Muscle layer of colon (tissue), 2 donors: ENCODE measurements at regions not wholly inside any gene's neighbourhood (a gene's known extent, or its start where the extent isn't known, plus 50 kb on each side); places are given as distances from the start of the nearest gene placed in this dataset.
"Not testable (repeated sequence)": the region's sequence is repeated elsewhere in the genome, so short reads cannot be mapped to it uniquely, and the experiment has no call there.

Experiments used
- H3K27ac ChIP-seq: one replicate; pipeline ENCODE4 v1.7.0; 2013; ENCODE audit warnings: low read depth, mild to moderate bottlenecking, low read length, moderate library complexity
- H3K27me3 ChIP-seq, 2 donors: one replicate each; pipeline ENCODE4 v1.7.0; 2013; ENCODE audit warnings: low read length in 2 of 2, mild to moderate bottlenecking in 2 of 2; ENCODE audit not compliant: insufficient read depth in 2 of 2, control insufficient read depth in 1 of 2
- H3K36me3 ChIP-seq: one replicate; pipeline ENCODE4 v1.7.0; 2013; ENCODE audit warnings: mild to moderate bottlenecking, low read length; ENCODE audit not compliant: insufficient read depth
- H3K4me1 ChIP-seq: one replicate; pipeline ENCODE4 v1.7.0; 2013; ENCODE audit warnings: mild to moderate bottlenecking, low read length; ENCODE audit not compliant: insufficient read depth
- H3K4me3 ChIP-seq, 2 donors: one replicate each; pipeline ENCODE4 v1.7.0; 2013; ENCODE audit warnings: low read length in 2 of 2, low read depth in 1 of 2, mild to moderate bottlenecking in 1 of 2, moderate library complexity in 1 of 2
- H3K9ac ChIP-seq: one replicate; pipeline ENCODE4 v1.7.0; 2013; ENCODE audit warnings: low read length
- H3K9me3 ChIP-seq: one replicate; pipeline ENCODE4 v1.7.0; 2013; ENCODE audit warnings: mild to moderate bottlenecking, low read length
- donor health status: abdominal sarcoma.
- donor health status: Adenocarcinoma of cecum.

- Histone ChIP-seq H3K27ac (no peak overlapping the region), H3K4me1 (no peaks in the 10 kb centered on the region), H3K36me3 (no peaks in the 10 kb centered on the region), H3K9me3 (no peaks in the 10 kb centered on the region), H3K9ac (no peak overlapping the region), H3K4me3 (no peak overlapping the region), H3K27me3 (no peaks in the 10 kb centered on the region)
These were observed 360.5 kb upstream of the SLC7A11 start for GRCh38 chr4:138602664-138603063.

- Histone ChIP-seq H3K27me3 (no peaks in the 10 kb centered on the region), H3K27ac (no peak overlapping the region), H3K4me1 (peaks cover 14% of the 10 kb centered on the region), H3K36me3 (no peaks in the 10 kb centered on the region), H3K9ac (no peak overlapping the region), H3K4me3 (no peak overlapping the region), H3K9me3 (no peaks in the 10 kb centered on the region)
These were observed 357.8 kb upstream of the SLC7A11 start for GRCh38 chr4:138599965-138600364.

GRCh38 chr4:138598226-138598625, 356.1 kb upstream of the SLC7A11 start:
- no peaks in the 10 kb centered on the region for H3K9me3 ChIP-seq
- H3K27me3 ChIP-seq: no peaks in the 10 kb centered on the region
- H3K9ac ChIP-seq: no peak overlapping the region
- peaks cover 14% of the 10 kb centered on the region for H3K4me1 ChIP-seq
- H3K4me3 ChIP-seq: no peak overlapping the region
- H3K36me3 ChIP-seq: no peaks in the 10 kb centered on the region
- no peak overlapping the region for H3K27ac ChIP-seq

- Histone ChIP-seq H3K27me3 (no peaks in the 10 kb centered on the region), H3K4me3 (no peak overlapping the region), H3K36me3 (no peaks in the 10 kb centered on the region), H3K9me3 (no peaks in the 10 kb centered on the region), H3K27ac (no peak overlapping the region), H3K9ac (no peak overlapping the region), H3K4me1 (peaks cover 14% of the 10 kb centered on the region)
These were observed 354.7 kb upstream of the SLC7A11 start for GRCh38 chr4:138596896-138597295.

GRCh38 chr4:138595731-138596460, 353.7 kb upstream of the SLC7A11 start:
- H3K36me3 ChIP-seq: no peaks in the 10 kb centered on the region
- H3K27me3 ChIP-seq: no peaks in the 10 kb centered on the region
- no peak overlapping the region for H3K27ac ChIP-seq
- no peak overlapping the region for H3K4me3 ChIP-seq
- no peak overlapping the region for H3K9ac ChIP-seq
- peaks cover 14% of the 10 kb centered on the region for H3K4me1 ChIP-seq
- no peaks in the 10 kb centered on the region for H3K9me3 ChIP-seq

- H3K4me1 ChIP-seq: peaks cover 14% of the 10 kb centered on the region
- H3K27ac ChIP-seq: no peak overlapping the region
These were observed 353.0 kb upstream of the SLC7A11 start for GRCh38 chr4:138595171-138595570.

GRCh38 chr4:138592796-138593195, 350.6 kb upstream of the SLC7A11 start:
- H3K4me3 ChIP-seq: no peak overlapping the region
- peaks cover 14% of the 10 kb centered on the region for H3K4me1 ChIP-seq
- no peaks in the 10 kb centered on the region for H3K36me3 ChIP-seq
- no peaks in the 10 kb centered on the region for H3K9me3 ChIP-seq
- no peaks in the 10 kb centered on the region for H3K27me3 ChIP-seq
- no peak overlapping the region for H3K9ac ChIP-seq
- no peak overlapping the region for H3K27ac ChIP-seq

More at GRCh38 chr4:138595171-138595570, 353.0 kb upstream of the SLC7A11 start:
- Histone ChIP-seq H3K9ac (no peak overlapping the region), H3K9me3 (no peaks in the 10 kb centered on the region), H3K27me3 (no peaks in the 10 kb centered on the region), H3K36me3 (no peaks in the 10 kb centered on the region), H3K4me3 (no peak overlapping the region)

GRCh38 chr4:138591808-138592207, 349.7 kb upstream of the SLC7A11 start:
- H3K27ac ChIP-seq: no peak overlapping the region
- no peak overlapping the region for H3K9ac ChIP-seq
- peaks cover 12% of the 10 kb centered on the region for H3K4me1 ChIP-seq
- H3K36me3 ChIP-seq: no peaks in the 10 kb centered on the region
- H3K27me3 ChIP-seq: no peaks in the 10 kb centered on the region
- H3K4me3 ChIP-seq: no peak overlapping the region
- H3K9me3 ChIP-seq: no peaks in the 10 kb centered on the region

GRCh38 chr4:138588501-138588900, 346.4 kb upstream of the SLC7A11 start:
- Histone ChIP-seq H3K27me3 (no peaks in the 10 kb centered on the region), H3K4me1 (no peaks in the 10 kb centered on the region), H3K36me3 (no peaks in the 10 kb centered on the region), H3K4me3 (no peak overlapping the region), H3K9ac (no peak overlapping the region), H3K9me3 (no peaks in the 10 kb centered on the region), H3K27ac (no peak overlapping the region)

- H3K27ac ChIP-seq: no peak overlapping the region
- no peak overlapping the region for H3K4me3 ChIP-seq
- no peaks in the 10 kb centered on the region for H3K4me1 ChIP-seq
- H3K9me3 ChIP-seq: no peaks in the 10 kb centered on the region
- H3K9ac ChIP-seq: no peak overlapping the region
- no peaks in the 10 kb centered on the region for H3K27me3 ChIP-seq
- H3K36me3 ChIP-seq: no peaks in the 10 kb centered on the region
These were observed 337.0 kb upstream of the SLC7A11 start for GRCh38 chr4:138579146-138579545.

- not testable (repeated sequence) for H3K9ac ChIP-seq, H3K9me3 ChIP-seq, H3K4me3 ChIP-seq, H3K27ac ChIP-seq, H3K27me3 ChIP-seq, H3K36me3 ChIP-seq, H3K4me1 ChIP-seq
These were observed 335.7 kb upstream of the SLC7A11 start for GRCh38 chr4:138577826-138578225.

GRCh38 chr4:138577145-138577544, 335.0 kb upstream of the SLC7A11 start:
- no peak overlapping the region for H3K9ac ChIP-seq
- H3K4me1 ChIP-seq: no peaks in the 10 kb centered on the region
- no peaks in the 10 kb centered on the region for H3K9me3 ChIP-seq
- no peaks in the 10 kb centered on the region for H3K36me3 ChIP-seq
- no peak overlapping the region for H3K4me3 ChIP-seq
- H3K27me3 ChIP-seq: no peaks in the 10 kb centered on the region
- H3K27ac ChIP-seq: no peak overlapping the region
